Cardiac fibroblast (primary cell): ENCODE measurements at regions not wholly inside any gene's neighbourhood (a gene's known extent, or its start where the extent isn't known, plus 50 kb on each side); places are given as distances from the start of the nearest gene placed in this dataset.

Source experiments
- DNase-seq, 2 donors: peaks; one replicate each; pipeline versions ENCODE4 v3.0.0 to v3.0.0-alpha.2; 2010; ENCODE audit warnings: low read depth in 2 of 2
- H3K4me3 ChIP-seq, 2 donors: replicated peaks in 1 of 2; 1 replicate in 1 of 2; 2 replicates in 1 of 2; pipeline ENCODE4 v1.5.1; 2011; ENCODE audit warnings: low read depth in 2 of 2, low read length in 2 of 2, mild to moderate bottlenecking in 2 of 2, moderate library complexity in 1 of 2
- CTCF ChIP-seq: IDR thresholded peaks from one replicate; pipeline ENCODE4 v1.5.1; 2011; ENCODE audit warnings: low read depth, mild to moderate bottlenecking, low read length, inconsistent platforms

GRCh38 chr11:10641912-10642697 lies 51.5 kb downstream of the IRAG1 start:
- DNase-seq = no peak
- no peak for TF ChIP-seq CTCF
- H3K4me3 ChIP-seq = no peak overlapping the region

- no peak for DNase-seq
- no peak for TF ChIP-seq CTCF
- H3K4me3 ChIP-seq = no peak overlapping the region
Measured at GRCh38 chr11:10641177-10641911, 52.2 kb downstream of the IRAG1 start.

GRCh38 chr11:10640308-10640707 lies 53.2 kb downstream of the IRAG1 start:
- no peak overlapping the region for H3K4me3 ChIP-seq
- TF ChIP-seq CTCF = no peak
- no peak for DNase-seq

- no peak for TF ChIP-seq CTCF
- DNase-seq = no peak
- no peak overlapping the region for H3K4me3 ChIP-seq
Measured at GRCh38 chr11:10639350-10639749, 54.2 kb downstream of the IRAG1 start.

- peak in 1 of 2 donors; percentile 47 for DNase-seq
- no peak for TF ChIP-seq CTCF
- no peak overlapping the region for H3K4me3 ChIP-seq
Measured at GRCh38 chr11:10638316-10638925, 55.1 kb downstream of the IRAG1 start.

- TF ChIP-seq CTCF = no peak
- no peak overlapping the region for H3K4me3 ChIP-seq
- no peak for DNase-seq
Measured at GRCh38 chr11:10637731-10638151, 55.8 kb downstream of the IRAG1 start.
